PC-9 (cell line): ENCODE measurements at regions not wholly inside any gene's neighbourhood (a gene's known extent, or its start where the extent isn't known, plus 50 kb on each side); places are given as distances from the start of the nearest gene placed in this dataset.

ENCODE experiments used
- BruUV-seq: library from RNA; stranded (reverse); fragments of 400-500 nt; replicated peaks from 2 replicates; lab custom pipeline; 2021; lab: Mats Ljungman, UMichigan
- CTCF ChIA-PET: fragments of 300-600 bp; sonication (Branson Sonifier 250); formaldehyde crosslinking; loops from one replicate; lab custom pipeline; 2022; ENCODE audit warnings: antibody characterized with exemption; lab: Charles Lee
- POLR2A ChIA-PET: fragments of 300-600 bp; sonication (Branson Sonifier 250); formaldehyde crosslinking; loops from one replicate; lab custom pipeline; 2022; ENCODE audit warnings: antibody characterized with exemption; ENCODE audit not compliant: unreplicated experiment; lab: Charles Lee
- DNase-seq, 2 experiments: peaks; one replicate each; pipeline versions ENCODE4 v3.0.0 to v3.0.0-alpha.2; 2015 to 2022; ENCODE audit warnings: mixed read lengths in 1 of 2
- H2AFZ ChIP-seq: fragments of 200-600 bp; sonication (generic); 2 replicates; pipeline ENCODE4 v1.8.1; 2017; ENCODE audit warnings: antibody characterized with exemption
- H3F3A ChIP-seq: fragments of 200-600 bp; sonication (generic); 2 replicates; pipeline ENCODE4 v1.8.1; 2017; ENCODE audit warnings: antibody characterized with exemption, mild to moderate bottlenecking, low read depth; ENCODE audit not compliant: insufficient read depth
- H3K27ac ChIP-seq: fragments of 200-600 bp; sonication (generic); 2 replicates; pipeline ENCODE4 v1.6.1; 2016; ENCODE audit warnings: mixed run types
- H3K27me3 ChIP-seq: fragments of 200-600 bp; sonication (generic); 2 replicates; pipeline ENCODE4 v1.6.1; 2016; ENCODE audit warnings: low read depth, mixed run types; ENCODE audit not compliant: insufficient read depth
- H3K36me3 ChIP-seq: fragments of 200-600 bp; sonication (generic); 2 replicates; pipeline ENCODE4 v1.6.1; 2016; ENCODE audit warnings: low read depth, mixed run types
- H3K4me1 ChIP-seq: fragments of 200-600 bp; sonication (generic); replicated peaks from 2 replicates; pipeline ENCODE4 v1.6.1; 2016; ENCODE audit warnings: mixed run types; ENCODE audit not compliant: insufficient read depth
- H3K4me2 ChIP-seq: fragments of 200-600 bp; sonication (generic); 2 replicates; pipeline ENCODE4 v1.6.1; 2017; ENCODE audit warnings: mixed run types
- H3K4me3 ChIP-seq: fragments of 200-600 bp; sonication (generic); 2 replicates; pipeline ENCODE4 v1.6.1; 2016; ENCODE audit warnings: mixed run types
- H3K79me2 ChIP-seq: fragments of 200-600 bp; sonication (generic); 2 replicates; pipeline ENCODE4 v1.6.1; 2017; ENCODE audit warnings: low read depth, mixed run types
- H3K9me2 ChIP-seq: fragments of 200-600 bp; sonication (generic); 2 replicates; pipeline ENCODE4 v1.8.1; 2017; ENCODE audit warnings: mild to moderate bottlenecking; ENCODE audit not compliant: insufficient read depth
- H3K9me3 ChIP-seq: fragments of 200-600 bp; sonication (generic); 2 replicates; pipeline ENCODE4 v1.8.1; 2016; ENCODE audit warnings: low read depth; ENCODE audit not compliant: insufficient read depth
- H4K20me1 ChIP-seq: fragments of 200-600 bp; sonication (generic); 2 replicates; pipeline ENCODE4 v1.8.1; 2017; ENCODE audit not compliant: insufficient read depth
- EZH2 ChIP-seq: fragments of 200-600 bp; sonication (generic); IDR thresholded peaks from 2 replicates; pipeline ENCODE4 v1.8.0; 2017; ENCODE audit warnings: antibody characterized with exemption, low read depth
- intact Hi-C: fragments of 100-400 bp; cut with micrococcal nuclease; formaldehyde crosslinking; loops from one replicate; pipeline ENCODE4 v1.10.0; 2022; ENCODE audit not compliant: unreplicated experiment
- TF ChIP-seq, protein P1 (sequence below): fragments of 200-600 bp; sonication (generic); conservative IDR thresholded peaks from 2 replicates; pipeline ENCODE4 v1.6.1; 2017; ENCODE audit warnings: mixed run types, antibody characterized with exemption, mild to moderate bottlenecking, moderate library complexity

GRCh38 chr10:64658528-64658927 lies 1137.3 kb downstream of the REEP3 start:
- BruUV-seq = no TSS peak

GRCh38 chr10:64659311-64659710 lies 1138.1 kb downstream of the REEP3 start:
- BruUV-seq = no TSS peak
- Histone ChIP-seq H3K4me1 (no peaks in the 10 kb centered on the region), H4K20me1 (no peaks in the 10 kb centered on the region), H3K4me3 (no peak overlapping the region), H3K4me2 (no peak overlapping the region), H3F3A (no peaks in the 10 kb centered on the region), H3K9me2 (0 out of 2 replicates have a peak, but pooled peaks cover 7% of the 10 kb centered on the region), H3K27ac (no peak overlapping the region), H2AFZ (no peak overlapping the region), H3K9me3 (no peaks in the 10 kb centered on the region; the same call in 1 of the 2 replicates), H3K27me3 (no peaks in the 10 kb centered on the region), H3K79me2 (no peaks in the 10 kb centered on the region), H3K36me3 (no peaks in the 10 kb centered on the region)
- ChIA-PET CTCF (no interaction called here), POLR2A (no interaction called here)
- no peak for DNase-seq
- TF ChIP-seq, protein P1, sequence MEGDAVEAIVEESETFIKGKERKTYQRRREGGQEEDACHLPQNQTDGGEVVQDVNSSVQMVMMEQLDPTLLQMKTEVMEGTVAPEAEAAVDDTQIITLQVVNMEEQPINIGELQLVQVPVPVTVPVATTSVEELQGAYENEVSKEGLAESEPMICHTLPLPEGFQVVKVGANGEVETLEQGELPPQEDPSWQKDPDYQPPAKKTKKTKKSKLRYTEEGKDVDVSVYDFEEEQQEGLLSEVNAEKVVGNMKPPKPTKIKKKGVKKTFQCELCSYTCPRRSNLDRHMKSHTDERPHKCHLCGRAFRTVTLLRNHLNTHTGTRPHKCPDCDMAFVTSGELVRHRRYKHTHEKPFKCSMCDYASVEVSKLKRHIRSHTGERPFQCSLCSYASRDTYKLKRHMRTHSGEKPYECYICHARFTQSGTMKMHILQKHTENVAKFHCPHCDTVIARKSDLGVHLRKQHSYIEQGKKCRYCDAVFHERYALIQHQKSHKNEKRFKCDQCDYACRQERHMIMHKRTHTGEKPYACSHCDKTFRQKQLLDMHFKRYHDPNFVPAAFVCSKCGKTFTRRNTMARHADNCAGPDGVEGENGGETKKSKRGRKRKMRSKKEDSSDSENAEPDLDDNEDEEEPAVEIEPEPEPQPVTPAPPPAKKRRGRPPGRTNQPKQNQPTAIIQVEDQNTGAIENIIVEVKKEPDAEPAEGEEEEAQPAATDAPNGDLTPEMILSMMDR = no peak
- intact Hi-C loops = no loop called here

More at GRCh38 chr10:64658528-64658927, 1137.3 kb downstream of the REEP3 start:
- intact Hi-C loops = no loop called here
- H3K9me3 ChIP-seq = no peaks in the 10 kb centered on the region; the same call in 1 of the 2 replicates
- no peaks in the 10 kb centered on the region for H3K4me1 ChIP-seq
- ChIA-PET CTCF (no interaction called here), POLR2A (no interaction called here)
- no peak overlapping the region for H2AFZ ChIP-seq
- no peaks in the 10 kb centered on the region for H3K27me3 ChIP-seq
- 0 out of 2 replicates have a peak, but pooled peaks cover 3% of the 10 kb centered on the region for H3K9me2 ChIP-seq
- H3K4me3 ChIP-seq = no peak overlapping the region
- H3F3A ChIP-seq = no peaks in the 10 kb centered on the region
- no peak overlapping the region for H3K27ac ChIP-seq
- TF ChIP-seq, protein P1 = no peak
- no peak for TF ChIP-seq EZH2
- DNase-seq = no peak
- no peaks in the 10 kb centered on the region for H3K79me2 ChIP-seq
- no peak overlapping the region for H3K4me2 ChIP-seq
- no peaks in the 10 kb centered on the region for H3K36me3 ChIP-seq
- H4K20me1 ChIP-seq = no peaks in the 10 kb centered on the region

DNA sequence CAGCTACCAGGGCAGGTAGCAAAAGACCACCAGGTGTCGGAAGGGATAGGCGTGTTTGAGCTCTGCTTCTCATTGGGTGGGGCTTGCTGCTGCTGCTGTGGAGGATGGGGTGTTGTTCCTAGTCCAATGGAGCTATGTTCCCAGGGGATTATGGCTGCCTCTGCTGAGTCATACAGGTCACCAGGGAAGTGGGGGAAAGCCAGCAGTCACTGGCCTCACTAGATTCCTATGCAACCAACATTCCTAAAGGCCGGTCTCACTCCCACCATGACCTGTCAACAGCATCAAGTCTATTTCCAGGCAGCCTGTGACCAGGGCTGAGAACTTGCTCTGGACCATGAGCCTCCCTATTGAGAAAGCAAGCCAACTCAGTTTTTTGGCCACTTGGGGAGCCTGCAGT lies 1160.8 kb downstream of the REEP3 start:
- ChIA-PET POLR2A (no interaction called here), CTCF (no interaction called here)
- no peak overlapping the region for H3K4me2 ChIP-seq
- H3K79me2 ChIP-seq = no peaks in the 10 kb centered on the region
- peak in 1 of 2 experiments; percentile 1 for DNase-seq
- H3K4me3 ChIP-seq = no peak overlapping the region
- H3K9me2 ChIP-seq = no peaks in the 10 kb centered on the region
- no peaks in the 10 kb centered on the region for H3K4me1 ChIP-seq
- H3K27ac ChIP-seq = no peak overlapping the region
- no peak overlapping the region for H2AFZ ChIP-seq
- no peaks in the 10 kb centered on the region for H3K27me3 ChIP-seq
- H3K36me3 ChIP-seq = no peaks in the 10 kb centered on the region
- H3K9me3 ChIP-seq = no peaks in the 10 kb centered on the region
- TF ChIP-seq, protein P1 = no peak
- TF ChIP-seq EZH2 = no peak
- no peaks in the 10 kb centered on the region for H3F3A ChIP-seq
- H4K20me1 ChIP-seq = no peaks in the 10 kb centered on the region
- intact Hi-C loops = no loop called here
- BruUV-seq = no TSS peak
